DMS53 treated with DMSO at 0.1 percent for 48 hours (cell line): ENCODE measurements at regions not wholly inside any gene's neighbourhood (a gene's known extent, or its start where the extent isn't known, plus 50 kb on each side); places are given as distances from the start of the nearest gene placed in this dataset.

Experiments used
- DNase-seq: peaks from one replicate; lab custom pipeline; 2025; ENCODE audit not compliant: unreplicated experiment; lab: John Stamatoyannopoulos, UW

DNA sequence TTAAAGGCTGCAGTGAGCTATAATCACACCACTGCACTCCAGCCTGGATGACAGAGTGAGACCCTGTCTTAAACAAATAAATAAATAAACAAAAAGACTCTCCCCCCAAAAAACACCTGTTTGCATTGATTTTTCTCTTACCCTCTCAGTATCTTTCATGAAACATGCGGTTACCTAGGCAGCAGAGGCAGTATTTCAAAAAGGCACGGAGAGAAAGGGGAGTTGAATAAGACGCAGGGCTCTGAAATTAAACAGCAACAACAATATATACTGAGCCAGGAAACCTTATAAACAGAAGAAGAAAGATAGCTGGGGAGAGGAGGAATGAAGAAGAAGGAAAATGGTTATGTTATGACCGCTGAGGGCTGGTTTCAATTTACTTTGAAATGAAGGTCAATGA, 277.6 kb downstream of the BTG1 start:
- DNase-seq: no peak

DNA sequence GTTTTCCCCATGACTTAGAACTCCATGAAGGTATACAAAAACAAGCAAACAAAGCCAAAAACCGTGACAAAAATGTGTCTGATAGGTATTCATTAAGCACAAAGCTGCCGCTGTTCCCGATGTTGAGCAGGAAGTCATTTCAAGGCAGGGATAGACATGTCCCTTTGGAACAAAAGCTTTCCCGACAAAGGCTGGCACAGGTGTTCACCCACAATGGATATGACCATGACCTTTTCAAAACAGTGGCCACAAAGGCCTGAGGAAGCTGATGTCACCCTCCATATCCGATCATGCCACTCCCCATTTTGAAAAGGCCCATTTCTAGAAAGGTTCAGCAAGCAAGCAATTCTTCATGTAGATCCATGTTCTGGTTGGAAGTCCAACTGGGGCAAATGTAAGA, 279.1 kb downstream of the BTG1 start:
- DNase-seq: peak; percentile 96

DNA sequence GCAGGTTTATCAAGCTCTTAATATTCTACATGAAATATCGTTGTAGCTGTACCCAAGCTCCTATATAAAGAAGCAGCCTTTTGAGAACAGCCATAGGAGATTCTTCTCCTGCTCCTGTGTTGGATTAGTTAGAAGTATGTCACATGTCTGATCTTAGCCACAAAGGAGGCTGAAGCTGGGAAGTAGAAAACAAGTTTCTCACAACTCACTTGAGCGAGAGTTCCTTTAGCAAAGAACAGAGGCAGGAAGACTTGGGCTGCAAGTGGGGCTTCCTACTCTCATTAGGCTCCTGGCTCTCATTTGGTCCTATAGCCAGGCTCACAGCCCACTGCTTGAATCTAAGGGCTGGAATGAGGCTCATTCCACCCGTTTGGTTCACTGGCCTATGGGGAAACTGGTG, 281.9 kb downstream of the BTG1 start:
- no peak for DNase-seq

DNA sequence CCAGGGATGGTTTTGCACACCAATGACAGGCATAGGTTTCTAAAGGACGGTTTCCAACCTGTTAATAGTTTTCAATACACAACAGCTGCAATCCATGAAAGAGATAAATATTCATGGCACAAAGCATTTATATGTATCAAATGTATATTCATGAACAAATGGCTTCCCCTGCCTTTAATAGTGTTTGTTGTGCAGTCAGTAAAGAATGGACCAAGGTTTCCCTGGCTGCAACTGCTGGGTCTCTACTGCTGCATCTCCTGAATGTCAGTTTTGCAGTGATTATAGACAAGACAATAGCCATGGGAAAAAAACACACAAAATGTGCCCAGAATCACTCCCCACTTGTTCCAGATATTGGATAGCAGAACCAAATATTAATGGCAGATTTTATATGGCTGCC, 284.1 kb downstream of the BTG1 start:
- DNase-seq: no peak

DNA sequence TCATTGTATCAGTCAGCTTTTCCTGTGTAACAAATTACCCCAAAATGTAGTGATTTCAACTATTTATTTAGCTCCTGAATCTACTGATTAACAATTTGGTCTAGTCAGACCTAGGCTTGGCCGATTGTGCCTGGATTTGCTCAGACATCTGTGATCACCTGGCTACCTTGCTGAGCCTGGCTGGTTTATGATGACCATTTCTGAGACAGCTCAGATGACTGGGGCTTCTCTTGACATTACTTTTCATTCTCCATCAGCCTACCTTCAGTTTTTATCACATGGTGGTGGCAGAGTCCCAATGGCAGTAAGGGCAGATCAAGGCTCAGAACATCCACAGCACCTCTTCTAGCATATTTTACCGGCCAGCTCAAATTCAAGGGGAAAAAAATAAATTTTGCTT, 286.3 kb downstream of the BTG1 start:
- DNase-seq: no peak

DNA sequence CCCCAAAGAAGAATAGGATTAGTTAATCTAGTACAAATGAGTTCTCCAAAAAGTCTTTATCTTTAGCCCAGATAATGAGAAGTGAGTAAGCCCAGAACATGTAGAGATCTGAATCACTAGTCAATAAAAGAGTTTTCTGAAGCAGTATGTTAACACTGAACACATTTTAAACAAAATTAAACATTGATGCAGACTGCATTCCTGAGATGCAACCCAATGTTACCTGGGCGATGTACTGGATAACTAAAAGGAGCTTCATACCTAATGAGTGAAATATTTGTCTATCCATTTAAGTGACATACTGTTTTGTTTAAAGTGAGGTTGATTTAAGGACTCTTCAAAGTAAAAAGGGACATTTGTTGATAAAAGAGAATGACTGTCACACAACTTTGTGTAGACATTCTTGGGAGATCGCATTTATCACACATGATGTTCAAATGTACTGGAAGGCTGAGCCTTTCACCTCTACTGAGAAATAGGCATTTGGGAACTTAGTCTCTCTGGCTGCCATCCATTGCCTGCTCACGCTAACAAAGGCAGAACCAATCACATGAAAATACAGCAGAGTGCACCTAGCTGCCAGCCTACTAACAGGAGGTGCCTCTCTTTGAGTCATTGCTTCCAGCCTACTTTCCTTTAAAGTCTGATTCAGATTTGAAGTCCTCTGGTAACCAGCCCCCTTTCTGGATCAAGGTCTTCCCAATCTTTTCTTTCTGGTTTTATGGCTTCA, 287.7 kb downstream of the BTG1 start:
- no peak for DNase-seq

DNA sequence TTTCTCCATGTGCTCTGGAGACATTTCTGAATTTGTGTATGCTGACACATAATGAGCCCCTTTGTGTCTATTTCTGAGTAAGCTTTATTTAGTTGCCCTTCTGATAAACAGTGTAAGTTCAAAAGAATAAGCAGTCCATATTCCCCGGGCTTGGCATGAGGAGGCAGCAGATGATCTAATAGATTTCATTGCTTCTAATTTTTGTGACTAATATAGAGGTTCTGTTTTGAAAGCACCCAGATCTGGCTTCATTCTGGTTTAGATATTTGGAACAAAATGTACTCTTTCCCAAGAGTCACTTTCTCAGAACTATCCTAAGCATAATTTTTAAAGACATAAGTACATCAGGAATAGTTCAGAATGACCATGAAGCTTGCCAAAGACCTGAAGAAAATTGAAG, 290.9 kb downstream of the BTG1 start:
- no peak for DNase-seq

DNA sequence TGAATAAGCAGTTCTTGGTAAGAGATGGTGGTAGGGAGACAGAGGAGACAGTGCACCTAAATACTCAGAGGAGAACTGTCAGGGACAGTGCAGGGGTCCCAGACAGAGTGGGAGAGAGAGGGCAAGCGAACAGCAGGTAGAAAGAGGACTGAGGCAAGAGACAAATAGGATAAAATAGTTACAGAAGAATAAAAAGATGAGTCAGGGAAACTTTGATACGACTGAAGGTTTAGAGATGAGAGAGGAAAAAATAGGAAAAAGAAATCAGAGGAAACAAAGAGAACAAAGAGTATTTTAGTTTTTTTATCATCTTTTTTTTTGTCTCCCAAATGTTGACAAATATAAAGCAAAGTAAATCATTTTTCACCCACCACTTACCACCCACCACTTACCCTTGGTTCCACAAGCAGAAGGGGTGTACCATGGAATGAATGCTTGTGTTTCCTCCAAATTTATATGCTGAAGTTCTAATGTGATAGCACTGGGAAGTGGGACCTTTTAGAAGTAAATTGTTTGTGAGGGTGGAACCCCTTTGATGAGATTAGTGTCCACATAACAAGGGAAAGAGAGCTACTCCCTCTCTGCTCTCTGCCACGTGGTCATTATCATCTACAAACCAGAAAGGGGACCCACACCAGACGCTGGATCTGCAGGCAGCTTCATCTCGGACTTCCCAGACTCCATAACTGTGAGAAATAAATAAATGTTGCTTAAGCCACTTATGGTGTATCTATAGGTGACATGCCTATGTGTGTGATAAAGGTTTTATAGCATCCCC, 292.1 kb downstream of the BTG1 start:
- no peak for DNase-seq

DNA sequence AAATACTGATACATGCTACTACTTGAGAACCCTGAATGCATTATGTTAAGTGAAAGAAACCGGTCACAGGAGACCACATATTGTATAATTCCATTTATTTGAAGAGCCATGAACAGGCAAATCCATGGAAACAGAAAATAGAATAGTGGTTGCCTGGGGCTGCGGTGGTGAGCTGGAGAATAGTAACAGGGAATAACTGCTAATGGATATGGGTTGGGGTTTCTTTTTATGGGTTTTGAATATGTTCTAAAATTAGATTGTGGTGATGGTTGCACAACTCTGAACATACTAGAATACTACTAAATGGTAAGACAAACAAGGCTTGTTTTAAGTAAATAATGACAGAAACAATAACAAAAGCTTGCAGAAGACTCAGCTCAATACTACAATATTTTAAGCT, 293.0 kb downstream of the BTG1 start:
- DNase-seq: peak; percentile 24

DNA sequence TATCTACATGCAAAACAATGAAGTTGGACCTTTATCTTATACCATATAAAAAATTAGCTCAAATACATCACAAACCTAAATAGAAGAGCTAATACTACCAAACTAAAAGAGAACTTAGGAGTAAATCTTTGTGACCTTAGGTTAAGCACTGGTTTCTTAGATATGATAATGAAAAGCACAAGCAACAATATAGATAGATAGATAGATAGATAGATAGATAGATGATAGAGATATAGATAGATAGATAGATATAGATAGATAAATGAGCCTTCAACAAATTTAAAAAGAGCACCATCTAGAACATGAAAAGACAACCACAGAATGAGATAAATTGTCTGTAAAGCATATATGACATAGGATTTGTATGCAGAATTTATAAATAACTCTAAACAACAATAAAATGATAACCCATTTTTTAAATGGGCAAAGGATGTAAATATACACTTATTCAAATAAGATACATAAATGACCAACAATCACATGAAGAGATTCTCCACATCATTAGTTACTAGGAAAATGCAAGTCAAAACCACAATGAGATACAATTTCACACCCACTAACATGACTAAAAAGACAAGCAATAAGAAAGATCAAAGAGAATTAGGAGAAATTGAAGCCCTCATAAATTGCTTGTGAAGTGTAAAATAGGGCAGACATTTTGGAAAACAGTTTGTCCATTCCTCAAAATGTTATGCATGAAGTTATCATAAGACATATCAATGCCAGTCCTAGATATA, 293.7 kb downstream of the BTG1 start:
- DNase-seq: no peak

DNA sequence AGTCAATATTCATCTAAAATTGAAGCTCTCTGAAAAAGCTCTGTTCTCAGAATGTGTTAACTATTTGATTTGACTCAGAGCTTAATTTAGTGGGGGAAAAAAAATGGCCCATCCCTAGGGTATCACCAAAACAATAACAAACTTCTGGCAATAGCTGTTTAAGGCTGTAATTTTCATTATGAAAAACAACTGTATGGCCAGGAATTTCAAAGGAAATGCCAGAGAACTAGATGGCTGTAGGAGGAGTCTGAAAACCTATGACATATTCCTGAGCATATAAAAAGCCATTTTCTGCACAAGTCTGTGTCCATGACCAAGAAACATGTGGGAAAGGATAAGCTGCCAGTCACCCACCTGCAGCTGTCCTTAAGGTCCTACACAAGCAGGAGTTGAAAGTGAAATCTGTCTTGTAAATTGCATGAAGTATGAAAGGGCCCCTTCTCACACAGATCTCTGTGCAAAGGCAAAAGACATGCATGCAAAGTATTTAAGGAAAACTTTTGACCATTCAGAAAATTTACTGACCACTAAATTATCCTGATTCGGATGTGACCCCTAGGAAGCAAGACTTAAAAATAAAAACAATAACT, 299.1 kb downstream of the BTG1 start:
- DNase-seq: no peak

DNA sequence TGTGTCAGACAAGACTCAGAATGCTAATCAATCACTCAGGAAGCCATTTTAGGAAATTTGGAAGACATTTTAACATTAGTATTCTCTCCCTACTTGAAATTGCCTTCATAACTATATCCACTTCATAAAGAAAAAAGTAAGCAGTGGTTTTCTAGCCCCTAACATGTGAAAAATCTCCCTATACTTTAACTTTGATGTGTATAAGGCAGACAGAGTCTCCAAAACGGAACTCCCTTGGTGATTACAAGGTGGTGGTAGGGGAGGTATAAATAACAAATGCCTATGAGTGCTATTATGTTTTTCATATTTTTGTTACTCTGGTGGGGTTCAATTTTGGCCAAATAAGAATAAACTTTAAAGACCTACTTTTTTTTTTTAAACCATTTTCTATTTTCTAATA, 300.3 kb downstream of the BTG1 start:
- no peak for DNase-seq

DNA sequence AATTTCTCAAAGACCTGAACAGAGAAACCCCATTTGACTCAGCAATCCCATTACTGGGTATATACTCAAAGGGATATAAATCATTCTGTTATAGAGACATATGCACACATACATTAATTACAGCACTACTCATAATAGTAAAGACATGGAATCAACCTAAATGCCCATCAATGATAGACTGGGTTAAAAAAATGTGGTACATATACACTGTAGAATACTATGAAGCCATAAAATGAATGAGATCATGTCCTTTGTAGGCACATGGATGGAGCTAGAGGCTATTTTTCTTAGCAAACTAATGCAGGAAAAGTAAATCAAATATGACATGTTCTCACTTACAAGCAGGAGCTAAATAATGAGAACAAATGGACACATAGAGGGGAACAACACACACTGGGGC, 303.8 kb downstream of the BTG1 start:
- DNase-seq: no peak

DNA sequence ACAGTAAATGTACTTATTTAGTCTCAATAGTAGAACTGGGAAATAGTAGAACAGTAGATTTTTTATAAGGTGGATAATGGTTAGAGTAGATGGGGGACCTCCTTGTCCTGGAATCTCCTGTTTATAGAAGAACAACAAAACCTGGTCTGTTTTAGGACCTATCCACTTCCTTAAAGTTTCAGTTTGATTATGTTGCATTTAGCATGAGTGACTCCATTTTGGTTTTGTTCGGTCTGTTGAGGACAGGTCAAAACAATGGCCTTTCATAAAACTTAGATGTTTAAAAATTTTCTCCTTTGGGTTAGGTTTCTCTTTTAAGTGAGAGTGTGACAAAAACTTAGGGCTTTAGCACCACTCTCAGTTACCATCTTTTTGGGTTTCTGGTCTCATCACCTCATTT, 308.9 kb downstream of the BTG1 start:
- DNase-seq: no peak

DNA sequence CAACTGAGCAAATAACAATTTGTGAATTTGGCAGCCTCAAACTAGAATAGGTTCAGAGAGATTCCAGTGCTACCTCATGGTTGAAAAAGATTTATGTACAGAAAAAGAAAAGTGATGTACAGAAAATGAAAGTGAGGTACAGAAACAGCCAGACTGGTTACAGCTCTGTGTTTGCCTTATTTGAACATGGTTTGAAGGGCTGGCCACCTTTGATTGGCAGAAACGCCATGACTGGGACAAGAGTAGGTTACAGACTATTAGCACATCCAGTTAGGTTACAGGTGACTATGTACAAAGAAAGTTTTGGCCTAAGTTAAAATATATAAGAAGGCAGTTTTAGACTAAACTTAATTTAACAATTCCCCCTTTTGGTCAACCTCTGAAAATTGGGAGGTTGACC, 309.4 kb downstream of the BTG1 start:
- no peak for DNase-seq

DNA sequence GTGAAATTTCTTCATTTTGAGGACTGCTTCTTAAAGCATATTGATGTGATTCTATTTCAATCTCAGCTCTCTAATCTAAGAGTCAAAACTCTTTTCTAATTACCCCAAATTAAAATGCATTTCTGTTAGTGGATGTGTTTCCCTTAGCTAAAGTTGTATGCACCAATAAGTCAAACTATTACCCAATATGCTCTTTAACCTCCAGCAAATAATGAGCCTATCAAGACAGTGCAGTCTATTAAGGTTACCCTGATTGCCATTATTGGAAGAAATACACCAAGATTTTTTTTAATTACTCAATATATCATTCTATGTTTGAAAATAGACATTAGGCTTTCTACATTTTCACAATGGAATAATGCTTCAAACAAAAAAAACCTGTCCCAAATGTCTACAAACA, 310.0 kb downstream of the BTG1 start:
- no peak for DNase-seq

DNA sequence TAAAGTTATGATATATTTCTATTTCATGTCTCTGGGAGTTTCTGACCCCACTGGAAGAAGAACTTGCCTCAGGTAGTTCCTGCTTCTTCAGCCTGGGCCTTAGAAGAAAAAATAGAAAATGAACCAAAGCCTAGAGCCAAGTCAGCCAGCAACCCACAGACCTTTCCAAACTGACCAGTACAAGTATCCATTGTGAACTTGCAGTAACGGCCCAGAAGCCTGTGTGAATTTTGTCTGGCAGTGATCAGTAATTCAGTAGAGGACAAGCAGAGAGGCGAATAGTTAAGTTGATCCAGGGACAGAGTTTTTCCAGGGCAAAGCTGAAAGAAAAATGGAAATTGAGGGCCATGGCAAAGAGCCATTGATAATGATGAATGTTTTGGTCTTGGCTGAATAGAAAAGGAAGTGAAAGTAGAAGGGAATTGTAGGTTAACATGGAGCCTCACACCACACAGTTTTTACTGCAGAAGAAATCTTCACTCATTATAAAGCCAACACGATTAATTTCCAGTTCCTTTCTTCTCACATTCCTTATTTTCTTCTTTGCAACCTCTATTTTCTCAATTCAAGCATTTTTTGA, 311.8 kb downstream of the BTG1 start:
- no peak for DNase-seq

DNA sequence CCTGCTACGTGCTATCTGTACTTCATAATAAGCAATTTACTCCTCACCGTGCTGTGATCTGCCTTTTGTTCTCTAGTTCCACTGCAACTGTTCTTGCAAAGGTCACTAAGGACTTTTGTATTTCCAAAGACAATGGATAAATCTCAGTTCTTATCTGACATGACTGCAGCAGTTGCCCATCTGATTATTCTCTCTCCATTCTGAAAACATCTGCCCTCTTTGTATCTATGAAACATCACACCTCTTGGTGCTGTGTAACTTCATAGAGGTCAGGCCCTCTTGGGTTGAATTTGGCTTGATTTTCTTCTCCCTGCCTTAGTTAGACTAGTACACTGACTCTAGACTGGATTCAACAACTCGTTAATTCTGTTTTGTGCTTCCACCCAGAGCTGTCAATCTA, 319.6 kb downstream of the BTG1 start:
- DNase-seq: no peak

DNA sequence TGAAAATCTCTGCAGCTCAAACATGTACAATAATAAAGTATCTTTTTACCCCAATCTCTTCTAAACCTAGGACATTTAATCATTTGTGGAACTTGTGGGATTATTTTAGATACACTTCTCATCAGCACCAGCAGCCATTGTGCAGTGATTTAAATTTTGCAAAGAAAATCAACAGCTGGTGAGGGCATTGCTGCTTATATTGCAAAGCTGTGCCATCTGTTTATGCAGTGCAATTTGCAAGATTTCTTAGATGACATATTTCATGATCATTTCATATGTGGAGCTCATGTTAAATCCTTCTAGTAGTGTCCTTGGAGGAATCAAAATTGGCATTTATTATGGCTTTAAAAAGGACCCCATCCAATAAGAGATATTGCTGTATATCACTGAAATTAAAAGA, 320.7 kb downstream of the BTG1 start:
- DNase-seq: no peak

DNA sequence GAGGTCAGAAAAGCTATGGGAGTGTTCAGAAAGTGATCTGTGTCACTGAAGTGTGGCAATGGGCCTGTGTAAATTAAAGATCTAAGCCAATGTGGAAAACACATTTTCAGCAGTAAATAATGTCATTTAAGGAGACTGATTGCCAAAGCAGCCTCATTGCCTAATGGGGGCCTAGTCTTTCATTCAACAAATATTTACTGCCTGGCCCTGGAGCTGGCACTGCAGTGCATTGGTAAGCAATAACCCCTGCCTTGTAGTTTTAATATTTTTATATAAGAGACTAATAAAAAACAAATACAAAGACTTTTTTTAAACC, 326.6 kb downstream of the BTG1 start:
- DNase-seq: no peak
